ENCODE measurements at regions not wholly inside any gene's neighbourhood (a gene's known extent, or its start where the extent isn't known, plus 50 kb on each side); places are given as distances from the start of the nearest gene placed in this dataset.
A peak's percentile ranks its signal among the peaks of the same experiment; 100 is the strongest.

GRCh38 chr12:13594731-13595514 is 386.5 kb downstream of the GRIN2B start:
- Histone ChIP-seq H3K9me3 (no peaks in the 10 kb centered on the region), H4K20me1 (no peaks in the 10 kb centered on the region)

GRCh38 chr12:13592063-13592942 is 389.1 kb downstream of the GRIN2B start:
- H3K9ac ChIP-seq = no peak overlapping the region
- no peaks in the 10 kb centered on the region for H3K9me3 ChIP-seq
- no peak for TF ChIP-seq Cebpa-rat (IDR thresholded peaks at IDR 0.05)
- peak overlapping the region; percentile 62 for H3K4me2 ChIP-seq
- no peaks in the 10 kb centered on the region for H3K36me3 ChIP-seq
- H3K27ac ChIP-seq = no peak overlapping the region
- H3K4me1 ChIP-seq = peaks cover 17% of the 10 kb centered on the region
- no peaks in the 10 kb centered on the region for H4K20me1 ChIP-seq
- H3K27me3 ChIP-seq = no peaks in the 10 kb centered on the region
- no peak overlapping the region for H3K4me3 ChIP-seq

More at GRCh38 chr12:13594731-13595514, 386.5 kb downstream of the GRIN2B start:
- H3K4me3 ChIP-seq = no peak overlapping the region
- no peaks in the 10 kb centered on the region for H3K36me3 ChIP-seq
- no peak overlapping the region for H3K27ac ChIP-seq
- H3K4me1 ChIP-seq = peaks cover 11% of the 10 kb centered on the region
- no peak overlapping the region for H3K9ac ChIP-seq
- no peak overlapping the region for H3K4me2 ChIP-seq
- H3K27me3 ChIP-seq = no peaks in the 10 kb centered on the region
- TF ChIP-seq Cebpa-rat (IDR thresholded peaks at IDR 0.05) = no peak

GRCh38 chr12:13591488-13591887 is 389.9 kb downstream of the GRIN2B start:
- H3K4me2 ChIP-seq = 0 out of 2 replicates have a peak overlapping the region, but pooled peaks have one; percentile 62
- H3K9me3 ChIP-seq = no peaks in the 10 kb centered on the region
- H3K27ac ChIP-seq = no peak overlapping the region
- no peak overlapping the region for H3K9ac ChIP-seq
- H3K4me1 ChIP-seq = peaks cover 17% of the 10 kb centered on the region
- no peaks in the 10 kb centered on the region for H3K27me3 ChIP-seq
- no peak overlapping the region for H3K4me3 ChIP-seq
- no peak for TF ChIP-seq Cebpa-rat (IDR thresholded peaks at IDR 0.05)
- H4K20me1 ChIP-seq = no peaks in the 10 kb centered on the region
- H3K36me3 ChIP-seq = no peaks in the 10 kb centered on the region

GRCh38 chr12:13591059-13591458 is 390.3 kb downstream of the GRIN2B start:
- Histone ChIP-seq H3K4me3 (no peak overlapping the region), H3K27me3 (no peaks in the 10 kb centered on the region), H3K4me1 (peaks cover 17% of the 10 kb centered on the region), H3K9ac (no peak overlapping the region), H3K9me3 (no peaks in the 10 kb centered on the region), H3K27ac (no peak overlapping the region), H3K36me3 (no peaks in the 10 kb centered on the region), H3K4me2 (no peak overlapping the region), H4K20me1 (no peaks in the 10 kb centered on the region)
- TF ChIP-seq Cebpa-rat (IDR thresholded peaks at IDR 0.05) = no peak

- Histone ChIP-seq H3K4me3 (no peak overlapping the region), H3K36me3 (no peaks in the 10 kb centered on the region), H3K27ac (no peak overlapping the region), H4K20me1 (no peaks in the 10 kb centered on the region), H3K9ac (no peak overlapping the region), H3K4me2 (no peak overlapping the region; the same call in 1 of the 2 replicates), H3K27me3 (no peaks in the 10 kb centered on the region), H3K4me1 (peaks cover 17% of the 10 kb centered on the region), H3K9me3 (no peaks in the 10 kb centered on the region)
- no peak for TF ChIP-seq Cebpa-rat (IDR thresholded peaks at IDR 0.05)
Observed at GRCh38 chr12:13588574-13588973, 392.0 kb downstream of the EMP1 start.

- no peaks in the 10 kb centered on the region for H4K20me1 ChIP-seq
- no peak overlapping the region for H3K27ac ChIP-seq
- no peaks in the 10 kb centered on the region for H3K9me3 ChIP-seq
- peaks cover 17% of the 10 kb centered on the region for H3K4me1 ChIP-seq
- H3K4me3 ChIP-seq = no peak overlapping the region
- no peaks in the 10 kb centered on the region for H3K27me3 ChIP-seq
- H3K9ac ChIP-seq = no peak overlapping the region
- no peak for TF ChIP-seq Cebpa-rat (IDR thresholded peaks at IDR 0.05)
- H3K4me2 ChIP-seq = no peak overlapping the region
- H3K36me3 ChIP-seq = no peaks in the 10 kb centered on the region
Observed at GRCh38 chr12:13587721-13588390, 391.3 kb downstream of the EMP1 start.

GRCh38 chr12:13586361-13586760 is 389.8 kb downstream of the EMP1 start:
- Histone ChIP-seq H3K36me3 (no peaks in the 10 kb centered on the region), H3K27me3 (no peaks in the 10 kb centered on the region), H3K9ac (no peak overlapping the region), H3K9me3 (no peaks in the 10 kb centered on the region), H3K4me3 (no peak overlapping the region), H4K20me1 (no peaks in the 10 kb centered on the region), H3K4me1 (peaks cover 6% of the 10 kb centered on the region; the same call in 1 of the 2 replicates), H3K4me2 (no peak overlapping the region), H3K27ac (no peak overlapping the region)
- no peak for TF ChIP-seq Cebpa-rat (IDR thresholded peaks at IDR 0.05)

- Histone ChIP-seq H3K36me3 (no peaks in the 10 kb centered on the region), H3K27ac (no peak overlapping the region), H3K4me1 (peaks cover 6% of the 10 kb centered on the region; the same call in 1 of the 2 replicates), H4K20me1 (no peaks in the 10 kb centered on the region), H3K27me3 (no peaks in the 10 kb centered on the region), H3K9me3 (no peaks in the 10 kb centered on the region), H3K4me2 (no peak overlapping the region), H3K9ac (no peak overlapping the region), H3K4me3 (no peak overlapping the region)
- TF ChIP-seq Cebpa-rat (IDR thresholded peaks at IDR 0.05) = no peak
Observed at GRCh38 chr12:13584541-13584940, 388.0 kb downstream of the EMP1 start.

GRCh38 chr12:13583630-13584029 is 387.1 kb downstream of the EMP1 start:
- H3K27me3 ChIP-seq = no peaks in the 10 kb centered on the region
- no peak for TF ChIP-seq Cebpa-rat (IDR thresholded peaks at IDR 0.05)
- H3K4me1 ChIP-seq = peaks cover 3% of the 10 kb centered on the region; the same call in 1 of the 2 replicates
- H3K9ac ChIP-seq = no peak overlapping the region
- no peaks in the 10 kb centered on the region for H3K36me3 ChIP-seq
- no peaks in the 10 kb centered on the region for H3K9me3 ChIP-seq
- no peak overlapping the region for H3K27ac ChIP-seq
- no peak overlapping the region for H3K4me3 ChIP-seq
- H4K20me1 ChIP-seq = no peaks in the 10 kb centered on the region
- no peak overlapping the region for H3K4me2 ChIP-seq
